HepG2 (cell line): ENCODE measurements at regions not wholly inside any gene's neighbourhood (a gene's known extent, or its start where the extent isn't known, plus 50 kb on each side); places are given as distances from the start of the nearest gene placed in this dataset.

Experiments used
- CBX1 ChIP-seq: IDR thresholded peaks from one replicate; pipeline ENCODE4 v1.6.1; 2016; ENCODE audit warnings: antibody characterized with exemption, low read depth
- CC2D1A ChIP-seq: sonication (generic); formaldehyde crosslinking; IDR thresholded peaks from 2 replicates; pipeline ENCODE4 v1.8.1; 2023; ENCODE audit warnings: mild to moderate bottlenecking, missing genetic modification reagents
- CEBPG ChIP-seq: IDR thresholded peaks from 2 replicates; pipeline ENCODE4 v1.6.1; 2016
- HIVEP1 ChIP-seq: sonication (generic); formaldehyde crosslinking; IDR thresholded peaks from 2 replicates; pipeline ENCODE4 v1.4.0; 2020; ENCODE audit warnings: mild to moderate bottlenecking, missing genetic modification reagents
- MAFF ChIP-seq: IDR thresholded peaks from 2 replicates; pipeline ENCODE4 v1.6.1; 2011; ENCODE audit warnings: low read depth, low read length, improper control_type of control experiment
- NFKBIZ ChIP-seq: IDR thresholded peaks from 2 replicates; pipeline ENCODE4 v1.6.1; 2018; ENCODE audit warnings: missing genetic modification reagents, missing compliant biosample characterization
- SYNCRIP ChIP-seq: fragments of 200-400 bp; formaldehyde crosslinking; IDR thresholded peaks from 2 replicates; pipeline ENCODE4 v1.6.1; 2018; ENCODE audit warnings: mild to moderate bottlenecking, low read depth, low read length; ENCODE audit not compliant: insufficient read depth
- YY1 ChIP-seq: IDR thresholded peaks from 2 replicates; pipeline ENCODE4 v1.6.1; 2011; ENCODE audit warnings: low read length, low read depth, moderate library complexity, mild to moderate bottlenecking; ENCODE audit not compliant: insufficient read depth, insufficient replicate concordance
- ZBTB21 ChIP-seq: sonication (generic); formaldehyde crosslinking; IDR thresholded peaks from 2 replicates; pipeline ENCODE4 v1.4.0; 2020; ENCODE audit warnings: missing genetic modification reagents
- ZNF333 ChIP-seq: sonication (generic); formaldehyde crosslinking; IDR thresholded peaks from 2 replicates; pipeline ENCODE4 v1.4.0; 2020; ENCODE audit warnings: mild to moderate bottlenecking, missing genetic modification reagents, borderline replicate concordance
- ZNF446 ChIP-seq: sonication (generic); formaldehyde crosslinking; IDR thresholded peaks from 2 replicates; pipeline ENCODE4 v1.5.0; 2020; ENCODE audit warnings: mild to moderate bottlenecking, missing genetic modification reagents
- TF ChIP-seq, protein P1 (sequence below): sonication (generic); formaldehyde crosslinking; IDR thresholded peaks from 2 replicates; pipeline ENCODE4 v1.5.1; 2020; ENCODE audit warnings: mild to moderate bottlenecking, missing genetic modification reagents, borderline replicate concordance
- TF ChIP-seq, protein P2 (sequence below): sonication (generic); formaldehyde crosslinking; IDR thresholded peaks from 2 replicates; pipeline ENCODE4 v1.4.0; 2020; ENCODE audit warnings: missing genetic modification reagents, mild to moderate bottlenecking, borderline replicate concordance
- TF ChIP-seq, protein P3 (sequence below): sonication (generic); formaldehyde crosslinking; IDR thresholded peaks from 2 replicates; pipeline ENCODE4 v1.5.0; 2020; ENCODE audit warnings: mild to moderate bottlenecking, missing genetic modification reagents
- TF ChIP-seq, protein P4 (sequence below): IDR thresholded peaks from 2 replicates; pipeline ENCODE4 v1.6.1; 2016; ENCODE audit warnings: control low read depth
- TF ChIP-seq, protein P5 (sequence below): IDR thresholded peaks from 2 replicates; pipeline ENCODE4 v1.6.1; 2018; ENCODE audit warnings: missing genetic modification reagents, mild to moderate bottlenecking, missing compliant biosample characterization

DNA sequence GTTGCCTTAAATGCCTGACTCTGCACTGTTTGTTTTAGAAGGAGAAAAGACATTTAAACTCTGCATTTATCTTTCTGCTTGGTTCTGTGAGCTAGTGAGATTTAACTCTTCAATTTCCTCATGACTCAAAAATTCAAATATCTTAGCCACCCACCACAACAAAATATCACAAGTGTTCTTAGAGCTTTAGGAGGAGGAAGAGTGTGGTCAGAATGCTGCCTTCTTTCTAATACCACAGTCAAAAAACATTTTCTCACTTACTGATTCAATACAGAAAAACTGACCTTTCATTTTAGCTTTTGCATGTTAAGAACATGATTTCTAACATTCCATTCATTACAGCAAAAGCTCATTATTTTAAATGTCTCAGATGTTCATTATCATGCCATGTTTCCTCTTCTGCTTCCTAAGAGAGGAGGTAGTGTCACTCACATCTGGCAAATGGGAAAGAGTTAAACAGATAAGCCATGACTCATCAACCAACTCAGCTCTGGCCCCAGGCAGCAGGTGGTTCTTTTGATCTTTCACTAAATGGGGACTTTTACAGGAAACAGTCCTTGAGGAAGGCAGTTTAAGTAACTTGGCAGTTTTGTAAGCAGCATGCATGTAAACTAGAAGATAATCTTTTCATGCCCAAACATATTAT, 56.4 kb upstream of the RNU6-8 start (continued):
- TF ChIP-seq, protein P1, sequence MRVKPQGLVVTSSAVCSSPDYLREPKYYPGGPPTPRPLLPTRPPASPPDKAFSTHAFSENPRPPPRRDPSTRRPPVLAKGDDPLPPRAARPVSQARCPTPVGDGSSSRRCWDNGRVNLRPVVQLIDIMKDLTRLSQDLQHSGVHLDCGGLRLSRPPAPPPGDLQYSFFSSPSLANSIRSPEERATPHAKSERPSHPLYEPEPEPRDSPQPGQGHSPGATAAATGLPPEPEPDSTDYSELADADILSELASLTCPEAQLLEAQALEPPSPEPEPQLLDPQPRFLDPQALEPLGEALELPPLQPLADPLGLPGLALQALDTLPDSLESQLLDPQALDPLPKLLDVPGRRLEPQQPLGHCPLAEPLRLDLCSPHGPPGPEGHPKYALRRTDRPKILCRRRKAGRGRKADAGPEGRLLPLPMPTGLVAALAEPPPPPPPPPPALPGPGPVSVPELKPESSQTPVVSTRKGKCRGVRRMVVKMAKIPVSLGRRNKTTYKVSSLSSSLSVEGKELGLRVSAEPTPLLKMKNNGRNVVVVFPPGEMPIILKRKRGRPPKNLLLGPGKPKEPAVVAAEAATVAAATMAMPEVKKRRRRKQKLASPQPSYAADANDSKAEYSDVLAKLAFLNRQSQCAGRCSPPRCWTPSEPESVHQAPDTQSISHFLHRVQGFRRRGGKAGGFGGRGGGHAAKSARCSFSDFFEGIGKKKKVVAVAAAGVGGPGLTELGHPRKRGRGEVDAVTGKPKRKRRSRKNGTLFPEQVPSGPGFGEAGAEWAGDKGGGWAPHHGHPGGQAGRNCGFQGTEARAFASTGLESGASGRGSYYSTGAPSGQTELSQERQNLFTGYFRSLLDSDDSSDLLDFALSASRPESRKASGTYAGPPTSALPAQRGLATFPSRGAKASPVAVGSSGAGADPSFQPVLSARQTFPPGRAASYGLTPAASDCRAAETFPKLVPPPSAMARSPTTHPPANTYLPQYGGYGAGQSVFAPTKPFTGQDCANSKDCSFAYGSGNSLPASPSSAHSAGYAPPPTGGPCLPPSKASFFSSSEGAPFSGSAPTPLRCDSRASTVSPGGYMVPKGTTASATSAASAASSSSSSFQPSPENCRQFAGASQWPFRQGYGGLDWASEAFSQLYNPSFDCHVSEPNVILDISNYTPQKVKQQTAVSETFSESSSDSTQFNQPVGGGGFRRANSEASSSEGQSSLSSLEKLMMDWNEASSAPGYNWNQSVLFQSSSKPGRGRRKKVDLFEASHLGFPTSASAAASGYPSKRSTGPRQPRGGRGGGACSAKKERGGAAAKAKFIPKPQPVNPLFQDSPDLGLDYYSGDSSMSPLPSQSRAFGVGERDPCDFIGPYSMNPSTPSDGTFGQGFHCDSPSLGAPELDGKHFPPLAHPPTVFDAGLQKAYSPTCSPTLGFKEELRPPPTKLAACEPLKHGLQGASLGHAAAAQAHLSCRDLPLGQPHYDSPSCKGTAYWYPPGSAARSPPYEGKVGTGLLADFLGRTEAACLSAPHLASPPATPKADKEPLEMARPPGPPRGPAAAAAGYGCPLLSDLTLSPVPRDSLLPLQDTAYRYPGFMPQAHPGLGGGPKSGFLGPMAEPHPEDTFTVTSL (CRISPR knock-in tag) = peak; percentile 74; the same call in 1 of the 2 replicates
- no peak for TF ChIP-seq HIVEP1 (CRISPR knock-in tag)
- TF ChIP-seq, protein P2, sequence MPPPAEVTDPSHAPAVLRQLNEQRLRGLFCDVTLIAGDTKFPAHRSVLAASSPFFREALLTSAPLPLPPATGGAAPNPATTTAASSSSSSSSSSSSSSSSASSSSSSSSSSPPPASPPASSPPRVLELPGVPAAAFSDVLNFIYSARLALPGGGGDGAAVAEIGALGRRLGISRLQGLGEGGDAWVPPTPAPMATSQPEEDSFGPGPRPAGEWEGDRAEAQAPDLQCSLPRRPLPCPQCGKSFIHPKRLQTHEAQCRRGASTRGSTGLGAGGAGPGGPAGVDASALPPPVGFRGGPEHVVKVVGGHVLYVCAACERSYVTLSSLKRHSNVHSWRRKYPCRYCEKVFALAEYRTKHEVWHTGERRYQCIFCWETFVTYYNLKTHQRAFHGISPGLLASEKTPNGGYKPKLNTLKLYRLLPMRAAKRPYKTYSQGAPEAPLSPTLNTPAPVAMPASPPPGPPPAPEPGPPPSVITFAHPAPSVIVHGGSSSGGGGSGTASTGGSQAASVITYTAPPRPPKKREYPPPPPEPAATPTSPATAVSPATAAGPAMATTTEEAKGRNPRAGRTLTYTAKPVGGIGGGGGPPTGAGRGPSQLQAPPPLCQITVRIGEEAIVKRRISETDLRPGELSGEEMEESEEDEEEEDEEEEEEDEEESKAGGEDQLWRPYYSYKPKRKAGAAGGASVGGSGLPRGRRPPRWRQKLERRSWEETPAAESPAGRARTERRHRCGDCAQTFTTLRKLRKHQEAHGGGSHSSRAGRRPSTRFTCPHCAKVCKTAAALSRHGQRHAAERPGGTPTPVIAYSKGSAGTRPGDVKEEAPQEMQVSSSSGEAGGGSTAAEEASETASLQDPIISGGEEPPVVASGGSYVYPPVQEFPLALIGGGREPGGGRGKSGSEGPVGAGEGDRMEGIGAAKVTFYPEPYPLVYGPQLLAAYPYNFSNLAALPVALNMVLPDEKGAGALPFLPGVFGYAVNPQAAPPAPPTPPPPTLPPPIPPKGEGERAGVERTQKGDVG (CRISPR knock-in tag) = no peak
- TF ChIP-seq, protein P3, sequence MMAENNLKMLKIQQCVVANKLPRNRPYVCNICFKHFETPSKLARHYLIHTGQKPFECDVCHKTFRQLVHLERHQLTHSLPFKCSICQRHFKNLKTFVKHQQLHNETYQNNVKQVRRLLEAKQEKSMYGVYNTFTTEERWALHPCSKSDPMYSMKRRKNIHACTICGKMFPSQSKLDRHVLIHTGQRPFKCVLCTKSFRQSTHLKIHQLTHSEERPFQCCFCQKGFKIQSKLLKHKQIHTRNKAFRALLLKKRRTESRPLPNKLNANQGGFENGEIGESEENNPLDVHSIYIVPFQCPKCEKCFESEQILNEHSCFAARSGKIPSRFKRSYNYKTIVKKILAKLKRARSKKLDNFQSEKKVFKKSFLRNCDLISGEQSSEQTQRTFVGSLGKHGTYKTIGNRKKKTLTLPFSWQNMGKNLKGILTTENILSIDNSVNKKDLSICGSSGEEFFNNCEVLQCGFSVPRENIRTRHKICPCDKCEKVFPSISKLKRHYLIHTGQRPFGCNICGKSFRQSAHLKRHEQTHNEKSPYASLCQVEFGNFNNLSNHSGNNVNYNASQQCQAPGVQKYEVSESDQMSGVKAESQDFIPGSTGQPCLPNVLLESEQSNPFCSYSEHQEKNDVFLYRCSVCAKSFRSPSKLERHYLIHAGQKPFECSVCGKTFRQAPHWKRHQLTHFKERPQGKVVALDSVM (CRISPR knock-in tag) = no peak
- TF ChIP-seq, protein P4, sequence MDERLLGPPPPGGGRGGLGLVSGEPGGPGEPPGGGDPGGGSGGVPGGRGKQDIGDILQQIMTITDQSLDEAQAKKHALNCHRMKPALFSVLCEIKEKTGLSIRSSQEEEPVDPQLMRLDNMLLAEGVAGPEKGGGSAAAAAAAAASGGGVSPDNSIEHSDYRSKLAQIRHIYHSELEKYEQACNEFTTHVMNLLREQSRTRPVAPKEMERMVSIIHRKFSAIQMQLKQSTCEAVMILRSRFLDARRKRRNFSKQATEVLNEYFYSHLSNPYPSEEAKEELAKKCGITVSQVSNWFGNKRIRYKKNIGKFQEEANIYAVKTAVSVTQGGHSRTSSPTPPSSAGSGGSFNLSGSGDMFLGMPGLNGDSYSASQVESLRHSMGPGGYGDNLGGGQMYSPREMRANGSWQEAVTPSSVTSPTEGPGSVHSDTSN = peak; percentile 64; the same call in 1 of the 2 replicates
- no peak for TF ChIP-seq CC2D1A (CRISPR knock-in tag)
- TF ChIP-seq NFKBIZ (CRISPR knock-in tag) = peak; percentile 85; the same call in 1 of the 2 replicates
- no peak for TF ChIP-seq SYNCRIP
- no peak for TF ChIP-seq ZNF333 (CRISPR knock-in tag)
- TF ChIP-seq CBX1 = no peak
- TF ChIP-seq YY1 = no peak
- 0 out of 2 replicates have a peak, but pooled peaks have one; percentile 30 for TF ChIP-seq MAFF
- TF ChIP-seq CEBPG (CRISPR knock-in tag) = no peak
- peak; percentile 37; the same call in 1 of the 2 replicates for TF ChIP-seq ZBTB21 (CRISPR knock-in tag)
- TF ChIP-seq, protein P5, sequence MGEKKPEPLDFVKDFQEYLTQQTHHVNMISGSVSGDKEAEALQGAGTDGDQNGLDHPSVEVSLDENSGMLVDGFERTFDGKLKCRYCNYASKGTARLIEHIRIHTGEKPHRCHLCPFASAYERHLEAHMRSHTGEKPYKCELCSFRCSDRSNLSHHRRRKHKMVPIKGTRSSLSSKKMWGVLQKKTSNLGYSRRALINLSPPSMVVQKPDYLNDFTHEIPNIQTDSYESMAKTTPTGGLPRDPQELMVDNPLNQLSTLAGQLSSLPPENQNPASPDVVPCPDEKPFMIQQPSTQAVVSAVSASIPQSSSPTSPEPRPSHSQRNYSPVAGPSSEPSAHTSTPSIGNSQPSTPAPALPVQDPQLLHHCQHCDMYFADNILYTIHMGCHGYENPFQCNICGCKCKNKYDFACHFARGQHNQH = 0 out of 2 replicates have a peak, but pooled peaks have one; percentile 30
- no peak for TF ChIP-seq ZNF446
